Prostate gland (tissue), 2 donors: ENCODE measurements at regions not wholly inside any gene's neighbourhood (a gene's known extent, or its start where the extent isn't known, plus 50 kb on each side); places are given as distances from the start of the nearest gene placed in this dataset.

Experiments
- DNase-seq: peaks from one replicate; pipeline ENCODE4 v3.0.0-alpha.2; 2019; ENCODE audit warnings: low spot score
- H3K27ac ChIP-seq, 2 donors: fragments of 200-600 bp; sonication (generic); 2 replicates each; pipeline ENCODE4 v1.5.1; 2017 to 2019
- H3K27me3 ChIP-seq: fragments of 200-600 bp; sonication (generic); replicated peaks from 2 replicates; pipeline ENCODE4 v1.5.1; 2019; ENCODE audit not compliant: insufficient read depth
- H3K36me3 ChIP-seq, 2 donors: fragments of 200-600 bp; sonication (generic); 1 replicate in 1 of 2; 2 replicates in 1 of 2; pipeline versions ENCODE4 v1.5.1 to v1.8.1; 2017 to 2019
- H3K4me1 ChIP-seq: fragments of 200-600 bp; sonication (generic); replicated peaks from 2 replicates; pipeline ENCODE4 v1.5.1; 2019
- H3K4me3 ChIP-seq, 2 donors: fragments of 200-600 bp; sonication (generic); 2 replicates each; pipeline ENCODE4 v1.5.1; 2017 to 2019
- H3K9me3 ChIP-seq: fragments of 200-600 bp; sonication (generic); 2 replicates; pipeline ENCODE4 v1.5.1; 2017
- POLR2A ChIP-seq: fragments of 450-650 bp; IDR thresholded peaks from one replicate; pipeline ENCODE4 v1.6.1; 2016; ENCODE audit warnings: antibody characterized with exemption, mild to moderate bottlenecking
- POLR2AphosphoS5 ChIP-seq: sonication (generic); formaldehyde crosslinking; IDR thresholded peaks from one replicate; pipeline ENCODE4 v1.6.1; 2017; ENCODE audit warnings: antibody characterized with exemption
- WGBS: methylation state at CpG from one replicate; pipeline ENCODE4 v1.1.5; 2018; 5-methylcytosine and 5-hydroxymethylcytosine counted together
- intact Hi-C: fragments of 100-400 bp; cut with DNase I; formaldehyde crosslinking; loops from one replicate; pipeline ENCODE4 v1.14.2; 2022
- TF ChIP-seq, protein P1 (sequence below), 4 experiments: fragments of 200-600 bp in 2 of 4; fragments of 450-650 bp in 2 of 4; sonication (generic) in 2 of 4; IDR thresholded peaks; 1 replicate in 3 of 4; 2 replicates in 1 of 4; pipeline ENCODE4 v1.5.1; 2016 to 2019; ENCODE audit warnings: antibody characterized with exemption in 4 of 4, mild to moderate bottlenecking in 2 of 4, moderate library complexity in 2 of 4

DNA sequence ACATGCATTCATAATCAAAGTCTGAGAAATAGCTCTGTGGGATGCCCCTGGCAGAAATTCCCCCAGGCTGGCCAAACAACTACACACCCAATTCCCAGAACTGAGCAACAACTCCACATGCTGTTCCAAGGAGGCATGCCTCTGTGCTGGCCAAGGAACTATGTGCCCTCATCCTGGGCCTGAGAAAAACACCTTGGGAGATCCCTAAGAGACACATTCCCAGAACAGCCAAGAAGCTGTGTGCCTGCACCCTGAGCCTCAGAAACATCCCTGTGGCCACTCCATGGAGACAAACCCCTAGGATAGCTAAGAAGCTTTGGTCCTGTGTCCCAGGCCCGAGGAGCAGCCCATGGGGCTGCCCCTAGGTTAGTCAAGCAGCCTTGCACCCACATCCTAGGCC, 92.3 kb upstream of the MME start:
- Histone ChIP-seq H3K4me3 (no peak overlapping the region), H3K4me1 (no peaks in the 10 kb centered on the region), H3K9me3 (no peaks in the 10 kb centered on the region), H3K27me3 (no peaks in the 10 kb centered on the region), H3K27ac (no peak overlapping the region), H3K36me3 (no peaks in the 10 kb centered on the region)
- intact Hi-C loops, result no loop called here
- DNase-seq, result no peak
- TF ChIP-seq, protein P1, sequence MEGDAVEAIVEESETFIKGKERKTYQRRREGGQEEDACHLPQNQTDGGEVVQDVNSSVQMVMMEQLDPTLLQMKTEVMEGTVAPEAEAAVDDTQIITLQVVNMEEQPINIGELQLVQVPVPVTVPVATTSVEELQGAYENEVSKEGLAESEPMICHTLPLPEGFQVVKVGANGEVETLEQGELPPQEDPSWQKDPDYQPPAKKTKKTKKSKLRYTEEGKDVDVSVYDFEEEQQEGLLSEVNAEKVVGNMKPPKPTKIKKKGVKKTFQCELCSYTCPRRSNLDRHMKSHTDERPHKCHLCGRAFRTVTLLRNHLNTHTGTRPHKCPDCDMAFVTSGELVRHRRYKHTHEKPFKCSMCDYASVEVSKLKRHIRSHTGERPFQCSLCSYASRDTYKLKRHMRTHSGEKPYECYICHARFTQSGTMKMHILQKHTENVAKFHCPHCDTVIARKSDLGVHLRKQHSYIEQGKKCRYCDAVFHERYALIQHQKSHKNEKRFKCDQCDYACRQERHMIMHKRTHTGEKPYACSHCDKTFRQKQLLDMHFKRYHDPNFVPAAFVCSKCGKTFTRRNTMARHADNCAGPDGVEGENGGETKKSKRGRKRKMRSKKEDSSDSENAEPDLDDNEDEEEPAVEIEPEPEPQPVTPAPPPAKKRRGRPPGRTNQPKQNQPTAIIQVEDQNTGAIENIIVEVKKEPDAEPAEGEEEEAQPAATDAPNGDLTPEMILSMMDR (IDR thresholded peaks at IDR 0.05), result no peak
- TF ChIP-seq POLR2AphosphoS5, result no peak
- WGBS, result 67% methylated on average over 1 of the region's 1 CpG

DNA sequence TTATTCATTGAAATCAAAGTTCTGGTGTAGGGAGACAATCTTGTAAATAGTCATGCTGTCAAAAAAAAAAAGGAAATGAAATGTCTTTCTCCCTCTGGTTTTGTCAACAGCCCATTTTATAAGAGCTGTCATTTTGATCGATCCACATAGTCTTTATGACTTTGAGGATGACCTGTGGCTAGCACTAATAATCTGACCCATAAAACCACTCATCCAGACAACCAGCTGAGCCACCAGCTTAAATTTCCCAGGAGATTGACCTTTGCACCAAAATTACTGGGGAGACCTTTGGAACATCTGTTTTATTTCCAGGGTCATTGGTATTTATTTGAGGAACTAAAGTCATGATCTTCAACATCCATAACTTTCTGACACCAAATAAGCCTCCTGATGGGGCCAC, 98.5 kb upstream of the MME start:
- WGBS, result 27% methylated on average over 1 of the region's 1 CpG
- Histone ChIP-seq H3K4me1 (no peaks in the 10 kb centered on the region), H3K27me3 (no peaks in the 10 kb centered on the region), H3K4me3 (no peak overlapping the region), H3K9me3 (no peaks in the 10 kb centered on the region), H3K36me3 (no peaks in the 10 kb centered on the region), H3K27ac (no peak overlapping the region)
- no peak for TF ChIP-seq POLR2A
- TF ChIP-seq, protein P1 (IDR thresholded peaks at IDR 0.05), result no peak
- no peak for TF ChIP-seq POLR2AphosphoS5
- intact Hi-C loops, result no loop called here
- no peak for DNase-seq

DNA sequence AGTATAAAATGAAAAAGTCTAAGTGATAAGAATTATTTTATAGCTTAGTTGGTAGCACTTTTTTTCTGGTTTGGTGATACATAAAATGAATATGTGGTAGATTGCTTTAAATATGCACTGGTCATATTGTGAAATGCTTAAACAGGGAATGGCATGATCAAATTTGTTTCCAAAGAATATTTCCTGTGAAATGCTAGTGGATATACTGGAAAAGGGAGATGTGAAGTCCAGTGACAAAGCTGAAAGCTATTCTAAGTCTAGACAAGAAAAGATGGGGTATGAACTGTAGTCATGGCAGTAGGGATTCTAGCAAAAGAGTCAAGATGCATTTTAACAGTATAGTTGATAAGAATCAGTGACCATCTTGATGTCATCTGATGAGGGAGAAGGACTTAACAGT, 98.9 kb upstream of the MME start:
- Histone ChIP-seq H3K27me3 (no peaks in the 10 kb centered on the region), H3K36me3 (no peaks in the 10 kb centered on the region), H3K4me3 (no peak overlapping the region), H3K27ac (no peak overlapping the region), H3K4me1 (no peaks in the 10 kb centered on the region), H3K9me3 (no peaks in the 10 kb centered on the region)
- no peak for TF ChIP-seq POLR2A
- no peak for TF ChIP-seq POLR2AphosphoS5
- TF ChIP-seq, protein P1 (IDR thresholded peaks at IDR 0.05), result no peak
- intact Hi-C loops, result no loop called here
- DNase-seq, result no peak

DNA sequence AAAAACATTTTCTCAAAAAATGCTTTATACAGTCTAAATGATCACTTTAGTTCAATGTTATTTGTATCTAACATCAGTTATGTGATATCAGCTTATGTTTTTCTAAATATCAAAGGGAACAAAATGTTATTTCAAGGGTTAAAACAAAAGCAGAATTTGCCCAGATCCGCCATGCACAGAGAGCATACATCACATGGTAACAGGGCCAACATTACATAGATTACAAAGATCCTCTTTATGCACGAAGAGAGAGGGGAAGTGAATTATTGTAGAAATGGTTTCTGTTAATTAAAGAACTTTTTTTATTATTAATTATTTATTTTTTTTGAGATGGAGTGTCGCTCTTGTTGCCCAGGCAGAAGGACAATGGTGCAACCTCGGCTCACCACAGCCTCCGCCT, 100.8 kb upstream of the MME start:
- intact Hi-C loops, result no loop called here
- no peaks in the 10 kb centered on the region for H3K27me3 ChIP-seq
- 92% methylated on average over 5 of the region's 5 CpGs for WGBS
- DNase-seq, result no peak
- H3K27ac ChIP-seq, result no peak overlapping the region
- no peaks in the 10 kb centered on the region for H3K36me3 ChIP-seq
- H3K4me3 ChIP-seq, result no peak overlapping the region
- no peaks in the 10 kb centered on the region for H3K9me3 ChIP-seq
- TF ChIP-seq POLR2AphosphoS5 (no peak), POLR2A (no peak)
- TF ChIP-seq, protein P1 (IDR thresholded peaks at IDR 0.05), result no peak
- no peaks in the 10 kb centered on the region for H3K4me1 ChIP-seq

DNA sequence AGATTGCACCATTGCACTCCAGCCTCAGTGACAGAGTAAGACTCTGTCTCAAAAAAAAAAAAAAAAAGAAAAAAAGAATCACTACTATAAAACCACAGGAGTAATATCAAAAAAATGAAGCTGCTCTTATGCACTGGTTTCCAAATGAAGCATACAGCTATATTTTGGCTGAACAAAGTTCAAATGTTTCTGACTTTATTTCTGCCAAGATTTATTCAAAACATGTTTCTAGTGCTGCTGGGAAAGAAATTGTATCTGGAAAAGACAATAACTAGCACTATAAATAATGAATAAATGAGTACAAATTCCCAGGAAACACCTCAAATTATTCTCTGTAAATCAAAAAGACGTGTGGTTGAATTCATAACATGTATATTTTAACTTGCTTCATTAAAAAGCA, 102.5 kb upstream of the MME start:
- WGBS, result 85% methylated on average over 1 of the region's 1 CpG
- DNase-seq, result no peak
- no peak overlapping the region for H3K4me3 ChIP-seq

More for the DNA sequence above, 102.5 kb upstream of the MME start:
- intact Hi-C loops, result no loop called here
- Histone ChIP-seq H3K9me3 (no peaks in the 10 kb centered on the region), H3K27me3 (no peaks in the 10 kb centered on the region), H3K4me1 (no peaks in the 10 kb centered on the region), H3K36me3 (no peaks in the 10 kb centered on the region), H3K27ac (no peak overlapping the region)
- no peak for TF ChIP-seq POLR2A
- TF ChIP-seq, protein P1 (IDR thresholded peaks at IDR 0.05), result no peak
- no peak for TF ChIP-seq POLR2AphosphoS5
